Esophagus squamous epithelium (tissue), 5 donors: ENCODE measurements at regions not wholly inside any gene's neighbourhood (a gene's known extent, or its start where the extent isn't known, plus 50 kb on each side); places are given as distances from the start of the nearest gene placed in this dataset.

ENCODE experiments used
- DNase-seq: peaks from one replicate; lab custom pipeline; 2025; lab: John Stamatoyannopoulos, UW
- H3K27ac ChIP-seq, 4 donors: fragments of 200-600 bp; sonication (generic); one replicate each; pipeline ENCODE4 v1.5.1; 2016 to 2019; ENCODE audit warnings: mild to moderate bottlenecking in 1 of 4
- H3K27me3 ChIP-seq, 4 donors: fragments of 200-600 bp; sonication (generic); 1 replicate in 3 of 4; 2 replicates in 1 of 4; pipeline versions ENCODE4 v1.5.1 to v1.6.0; 2017 to 2021; ENCODE audit warnings: antibody characterized with exemption in 1 of 4
- H3K36me3 ChIP-seq, 3 donors: fragments of 200-600 bp; sonication (generic); one replicate each; pipeline ENCODE4 v1.5.1; 2016 to 2019
- H3K4me1 ChIP-seq, 3 donors: fragments of 200-600 bp; sonication (generic); one replicate each; pipeline ENCODE4 v1.5.1; 2017 to 2019
- H3K4me3 ChIP-seq, 4 donors: fragments of 200-600 bp; sonication (generic); 1 replicate in 3 of 4; 2 replicates in 1 of 4; pipeline ENCODE4 v1.5.1; 2016 to 2019; ENCODE audit warnings: mild to moderate bottlenecking in 2 of 4, moderate library complexity in 1 of 4
- H3K9me3 ChIP-seq, 3 donors: fragments of 200-600 bp; sonication (generic); one replicate each; pipeline ENCODE4 v1.5.1; 2016 to 2019
- POLR2A ChIP-seq, 4 donors: fragments of 450-650 bp; IDR thresholded peaks; one replicate each; pipeline ENCODE4 v1.6.1; 2017; ENCODE audit warnings: antibody characterized with exemption in 4 of 4, mild to moderate bottlenecking in 4 of 4, moderate library complexity in 3 of 4
- WGBS, 2 donors: methylation state at CpG; one replicate each; pipeline ENCODE4 v1.1.5; 2018; 5-methylcytosine and 5-hydroxymethylcytosine counted together
- intact Hi-C: fragments of 100-400 bp; cut with DNase I; formaldehyde crosslinking; loops from one replicate; pipeline ENCODE4 v1.15.0; 2022
- TF ChIP-seq, protein P1 (sequence below), 6 experiments: fragments of 450-650 bp in 4 of 6; fragments of 200-600 bp in 2 of 6; sonication (generic) in 2 of 6; IDR thresholded peaks; one replicate each; pipeline ENCODE4 v1.5.1; 2016 to 2019; ENCODE audit warnings: antibody characterized with exemption in 6 of 6, mild to moderate bottlenecking in 4 of 6, moderate library complexity in 4 of 6
- donor health status: DM: yes; HTN: yes; CAD: no.

DNA sequence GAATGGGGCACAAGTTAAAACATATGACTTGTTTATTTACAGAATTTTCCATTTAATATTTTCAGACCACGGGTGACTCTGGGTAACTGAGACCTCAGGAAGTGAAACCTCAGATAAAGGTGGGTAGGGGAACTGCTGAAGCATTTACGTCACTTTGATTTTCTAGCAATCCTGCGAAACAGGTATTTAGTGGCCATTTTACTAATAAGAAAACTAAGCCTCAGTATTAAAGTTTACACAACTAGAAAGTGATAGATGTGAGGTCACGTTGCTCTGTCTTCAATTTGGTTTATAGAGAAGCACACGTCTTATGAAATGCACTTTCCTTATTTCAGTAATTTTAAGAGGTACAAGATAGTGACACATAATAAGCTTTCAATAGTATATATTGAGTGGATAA is 402.8 kb downstream of the FGF9 start:
- Histone ChIP-seq H3K4me1 (no peaks in the 10 kb centered on the region), H3K9me3 (no peaks in the 10 kb centered on the region), H3K27ac (no peak overlapping the region), H3K27me3 (no peaks in the 10 kb centered on the region), H3K4me3 (no peak overlapping the region), H3K36me3 (no peaks in the 10 kb centered on the region)
- no peak for DNase-seq
- WGBS, 2 donors: 57 to 67% methylated on average over 5 of the region's 5 CpGs
- intact Hi-C loops: no loop called here
- TF ChIP-seq POLR2A (IDR thresholded peaks at IDR 0.05): no peak
- TF ChIP-seq, protein P1, sequence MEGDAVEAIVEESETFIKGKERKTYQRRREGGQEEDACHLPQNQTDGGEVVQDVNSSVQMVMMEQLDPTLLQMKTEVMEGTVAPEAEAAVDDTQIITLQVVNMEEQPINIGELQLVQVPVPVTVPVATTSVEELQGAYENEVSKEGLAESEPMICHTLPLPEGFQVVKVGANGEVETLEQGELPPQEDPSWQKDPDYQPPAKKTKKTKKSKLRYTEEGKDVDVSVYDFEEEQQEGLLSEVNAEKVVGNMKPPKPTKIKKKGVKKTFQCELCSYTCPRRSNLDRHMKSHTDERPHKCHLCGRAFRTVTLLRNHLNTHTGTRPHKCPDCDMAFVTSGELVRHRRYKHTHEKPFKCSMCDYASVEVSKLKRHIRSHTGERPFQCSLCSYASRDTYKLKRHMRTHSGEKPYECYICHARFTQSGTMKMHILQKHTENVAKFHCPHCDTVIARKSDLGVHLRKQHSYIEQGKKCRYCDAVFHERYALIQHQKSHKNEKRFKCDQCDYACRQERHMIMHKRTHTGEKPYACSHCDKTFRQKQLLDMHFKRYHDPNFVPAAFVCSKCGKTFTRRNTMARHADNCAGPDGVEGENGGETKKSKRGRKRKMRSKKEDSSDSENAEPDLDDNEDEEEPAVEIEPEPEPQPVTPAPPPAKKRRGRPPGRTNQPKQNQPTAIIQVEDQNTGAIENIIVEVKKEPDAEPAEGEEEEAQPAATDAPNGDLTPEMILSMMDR (IDR thresholded peaks at IDR 0.05): no peak

GRCh38 chr13:22074403-22074802 is 403.5 kb downstream of the FGF9 start:
- Histone ChIP-seq H3K27me3 (no peaks in the 10 kb centered on the region), H3K4me3 (no peak overlapping the region), H3K4me1 (no peaks in the 10 kb centered on the region), H3K27ac (no peak overlapping the region), H3K36me3 (no peaks in the 10 kb centered on the region), H3K9me3 (no peaks in the 10 kb centered on the region)
- DNase-seq: no peak
- intact Hi-C loops: no loop called here
- no peak for TF ChIP-seq POLR2A (IDR thresholded peaks at IDR 0.05)
- TF ChIP-seq, protein P1 (IDR thresholded peaks at IDR 0.05): no peak

DNA sequence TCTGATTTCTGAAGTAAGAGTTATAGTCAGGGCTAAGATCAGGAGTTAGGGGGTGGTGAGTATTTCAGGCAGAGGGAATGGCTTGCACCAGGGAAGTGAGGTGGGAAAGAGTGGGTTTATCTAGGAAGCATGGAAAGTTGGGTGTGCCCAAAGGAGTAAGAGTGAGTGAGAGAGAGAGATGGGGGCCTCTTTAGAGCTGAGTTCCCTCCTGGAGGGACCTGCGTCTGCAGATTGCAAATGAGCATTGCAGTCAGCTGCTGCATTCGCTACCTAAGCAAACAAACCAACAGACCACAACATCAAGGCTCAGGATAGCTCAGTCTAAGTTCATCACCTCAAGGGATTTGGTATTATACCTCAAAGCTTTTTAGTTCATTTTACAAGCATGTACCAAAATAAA is 405.8 kb downstream of the FGF9 start:
- DNase-seq: no peak
- no peaks in the 10 kb centered on the region for H3K4me1 ChIP-seq
- no peak overlapping the region for H3K4me3 ChIP-seq
- intact Hi-C loops: no loop called here
- WGBS, 2 donors: 73 to 75% methylated on average over 2 of the region's 2 CpGs
- TF ChIP-seq POLR2A (IDR thresholded peaks at IDR 0.05): no peak
- TF ChIP-seq, protein P1 (IDR thresholded peaks at IDR 0.05): no peak
- no peak overlapping the region for H3K27ac ChIP-seq
- no peaks in the 10 kb centered on the region for H3K27me3 ChIP-seq
- no peaks in the 10 kb centered on the region for H3K9me3 ChIP-seq
- H3K36me3 ChIP-seq: no peaks in the 10 kb centered on the region

- no peak overlapping the region for H3K4me3 ChIP-seq
- no peak for TF ChIP-seq POLR2A (IDR thresholded peaks at IDR 0.05)
- TF ChIP-seq, protein P1 (IDR thresholded peaks at IDR 0.05): no peak
- no peaks in the 10 kb centered on the region for H3K27me3 ChIP-seq
- no peak for DNase-seq
- intact Hi-C loops: no loop called here
- 23 to 42% methylated on average over 3 of the region's 3 CpGs for WGBS, 2 donors
- no peak overlapping the region for H3K27ac ChIP-seq
- no peaks in the 10 kb centered on the region for H3K9me3 ChIP-seq
- H3K4me1 ChIP-seq: no peaks in the 10 kb centered on the region
- no peaks in the 10 kb centered on the region for H3K36me3 ChIP-seq
These were observed 406.4 kb downstream of the FGF9 start for GRCh38 chr13:22077205-22077683.

- no peak overlapping the region for H3K27ac ChIP-seq
- H3K4me1 ChIP-seq: no peaks in the 10 kb centered on the region
- no peak for DNase-seq
- H3K4me3 ChIP-seq: no peak overlapping the region
- H3K36me3 ChIP-seq: no peaks in the 10 kb centered on the region
- TF ChIP-seq, protein P1 (IDR thresholded peaks at IDR 0.05): no peak
- TF ChIP-seq POLR2A (IDR thresholded peaks at IDR 0.05): no peak
- H3K27me3 ChIP-seq: no peaks in the 10 kb centered on the region
- no peaks in the 10 kb centered on the region for H3K9me3 ChIP-seq
- 27 to 28% methylated on average over 2 of the region's 2 CpGs for WGBS, 2 donors
- intact Hi-C loops: no loop called here
These were observed 406.9 kb downstream of the FGF9 start for GRCh38 chr13:22077764-22078163.
